NCI-H1092 (cell line): ENCODE measurements at regions not wholly inside any gene's neighbourhood (a gene's known extent, or its start where the extent isn't known, plus 50 kb on each side); places are given as distances from the start of the nearest gene placed in this dataset.

Experiments
- DNase-seq: peaks from one replicate; lab custom pipeline; 2025; lab: John Stamatoyannopoulos, UW

GRCh38 chr2:103103678-103104077, 341.8 kb downstream of the TMEM182 start:
- no peak for DNase-seq

- DNase-seq, result no peak
These were observed 357.5 kb downstream of the TMEM182 start for GRCh38 chr2:103119352-103119751.

- no peak for DNase-seq
These were observed 359.3 kb downstream of the TMEM182 start for GRCh38 chr2:103121106-103121505.

GRCh38 chr2:103123516-103123915, 361.7 kb downstream of the TMEM182 start:
- DNase-seq, result no peak

- no peak for DNase-seq
These were observed 369.0 kb downstream of the TMEM182 start for GRCh38 chr2:103130857-103131256.

- no peak for DNase-seq
These were observed 370.8 kb downstream of the TMEM182 start for GRCh38 chr2:103132536-103133217.

GRCh38 chr2:103135679-103136078, 373.8 kb downstream of the TMEM182 start:
- no peak for DNase-seq

- DNase-seq, result no peak
These were observed 376.5 kb downstream of the TMEM182 start for GRCh38 chr2:103138123-103138901.

- DNase-seq, result no peak
These were observed 377.9 kb downstream of the TMEM182 start for GRCh38 chr2:103139628-103140268.

GRCh38 chr2:103144837-103145236, 383.0 kb downstream of the TMEM182 start:
- no peak for DNase-seq

- DNase-seq, result no peak
These were observed 383.9 kb downstream of the TMEM182 start for GRCh38 chr2:103145739-103146138.

GRCh38 chr2:103151046-103151445, 389.2 kb downstream of the TMEM182 start:
- no peak for DNase-seq

GRCh38 chr2:103152556-103152955, 390.7 kb downstream of the TMEM182 start:
- no peak for DNase-seq

GRCh38 chr2:103153580-103154284, 391.9 kb downstream of the TMEM182 start:
- no peak for DNase-seq

- DNase-seq, result no peak
These were observed 393.5 kb downstream of the TMEM182 start for GRCh38 chr2:103155308-103155707.

GRCh38 chr2:103159018-103159417, 397.2 kb downstream of the TMEM182 start:
- no peak for DNase-seq

GRCh38 chr2:103161456-103162289, 399.8 kb downstream of the TMEM182 start:
- peak; percentile 53 for DNase-seq

GRCh38 chr2:103164748-103165147, 402.9 kb downstream of the TMEM182 start:
- no peak for DNase-seq

- DNase-seq, result no peak
These were observed 404.0 kb downstream of the TMEM182 start for GRCh38 chr2:103165836-103166235.

- no peak for DNase-seq
These were observed 404.9 kb downstream of the TMEM182 start for GRCh38 chr2:103166456-103167324.
